ENCODE measurements at regions not wholly inside any gene's neighbourhood (a gene's known extent, or its start where the extent isn't known, plus 50 kb on each side); places are given as distances from the start of the nearest gene placed in this dataset.

DNA sequence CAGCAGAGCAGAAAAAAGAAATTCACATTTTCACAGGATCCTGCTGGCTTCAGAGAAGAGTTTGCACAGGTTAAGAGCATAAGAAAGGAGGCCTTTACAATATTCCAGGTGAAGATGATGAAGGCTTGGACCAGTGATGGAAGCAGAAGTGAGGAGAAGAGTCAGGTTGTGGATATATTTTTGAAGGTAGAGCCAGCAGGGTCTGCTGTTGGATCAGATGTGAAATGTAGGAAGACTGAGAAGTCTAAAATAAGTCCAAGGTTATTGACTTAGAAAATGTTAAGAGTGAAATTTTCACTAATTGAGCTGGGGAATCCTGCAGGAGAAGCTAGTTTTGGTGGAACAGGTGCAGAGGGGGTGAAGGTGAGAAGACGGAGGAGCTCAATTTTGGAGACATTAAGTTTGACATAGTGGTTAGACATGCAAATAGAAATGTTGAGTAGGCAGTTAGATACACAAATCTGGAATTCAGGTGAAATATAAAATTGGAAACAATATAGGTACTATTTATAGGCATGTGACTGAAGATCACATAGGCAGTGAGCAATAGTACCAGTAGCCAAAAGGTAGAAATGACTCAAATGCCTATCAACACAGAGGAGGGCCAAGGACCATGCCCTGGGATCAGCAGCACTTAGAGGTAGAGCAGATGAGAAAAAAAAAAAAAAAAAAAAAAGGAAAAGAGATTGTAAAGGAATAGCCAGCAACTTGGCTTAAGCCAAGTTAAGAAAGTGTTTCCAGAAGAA is 252.0 kb downstream of the AASDHPPT start:
- TF ChIP-seq, protein P1, sequence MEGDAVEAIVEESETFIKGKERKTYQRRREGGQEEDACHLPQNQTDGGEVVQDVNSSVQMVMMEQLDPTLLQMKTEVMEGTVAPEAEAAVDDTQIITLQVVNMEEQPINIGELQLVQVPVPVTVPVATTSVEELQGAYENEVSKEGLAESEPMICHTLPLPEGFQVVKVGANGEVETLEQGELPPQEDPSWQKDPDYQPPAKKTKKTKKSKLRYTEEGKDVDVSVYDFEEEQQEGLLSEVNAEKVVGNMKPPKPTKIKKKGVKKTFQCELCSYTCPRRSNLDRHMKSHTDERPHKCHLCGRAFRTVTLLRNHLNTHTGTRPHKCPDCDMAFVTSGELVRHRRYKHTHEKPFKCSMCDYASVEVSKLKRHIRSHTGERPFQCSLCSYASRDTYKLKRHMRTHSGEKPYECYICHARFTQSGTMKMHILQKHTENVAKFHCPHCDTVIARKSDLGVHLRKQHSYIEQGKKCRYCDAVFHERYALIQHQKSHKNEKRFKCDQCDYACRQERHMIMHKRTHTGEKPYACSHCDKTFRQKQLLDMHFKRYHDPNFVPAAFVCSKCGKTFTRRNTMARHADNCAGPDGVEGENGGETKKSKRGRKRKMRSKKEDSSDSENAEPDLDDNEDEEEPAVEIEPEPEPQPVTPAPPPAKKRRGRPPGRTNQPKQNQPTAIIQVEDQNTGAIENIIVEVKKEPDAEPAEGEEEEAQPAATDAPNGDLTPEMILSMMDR (conservative IDR thresholded peaks at IDR 0.05) = no peak; the same call in 1 of the 2 replicates
- TF ChIP-seq ZFX (IDR thresholded peaks at IDR 0.05) = no peak
- no peak overlapping the region for H3K27ac ChIP-seq

DNA sequence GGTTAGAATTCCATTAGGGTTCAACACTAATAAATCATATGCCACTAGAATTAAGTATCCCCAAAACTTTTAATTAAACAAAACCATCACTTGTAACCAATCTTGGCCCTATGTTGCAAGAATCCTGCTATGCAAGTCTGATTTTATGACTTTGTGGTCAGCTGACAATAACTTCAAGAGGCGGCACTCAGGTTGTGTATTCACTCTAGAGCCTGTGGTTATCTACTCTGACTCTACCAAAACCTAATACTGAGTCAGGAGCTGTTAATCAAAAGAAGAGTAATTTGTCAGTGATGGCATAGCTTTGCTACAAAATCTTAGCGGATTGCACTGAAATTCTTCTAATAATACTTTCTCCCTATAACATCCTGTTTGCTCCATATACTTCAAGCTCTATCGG is 253.7 kb downstream of the AASDHPPT start:
- TF ChIP-seq, protein P1 (conservative IDR thresholded peaks at IDR 0.05) = no peak
- TF ChIP-seq ZFX (IDR thresholded peaks at IDR 0.05) = no peak
- H3K27ac ChIP-seq = no peak overlapping the region

DNA sequence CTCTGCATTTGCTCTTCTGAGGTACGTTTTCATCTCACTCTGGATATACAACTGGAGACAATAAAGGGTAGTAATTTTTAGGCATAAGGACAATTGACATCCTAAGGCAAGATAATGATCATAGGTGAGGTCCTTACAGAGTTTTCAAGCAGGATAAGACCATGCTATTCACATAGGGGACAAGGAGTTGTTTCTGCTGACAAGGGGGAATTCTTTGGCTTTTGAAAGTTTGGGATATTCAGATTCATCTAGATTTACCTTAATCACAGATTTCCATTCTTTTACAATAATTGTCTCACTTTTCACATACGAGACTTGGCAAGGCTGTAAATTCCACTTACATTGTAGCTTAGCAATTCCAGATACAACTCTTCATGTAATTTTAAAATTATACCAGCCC is 256.2 kb downstream of the AASDHPPT start:
- TF ChIP-seq ZFX (IDR thresholded peaks at IDR 0.05) = no peak
- TF ChIP-seq, protein P1 (conservative IDR thresholded peaks at IDR 0.05) = no peak

DNA sequence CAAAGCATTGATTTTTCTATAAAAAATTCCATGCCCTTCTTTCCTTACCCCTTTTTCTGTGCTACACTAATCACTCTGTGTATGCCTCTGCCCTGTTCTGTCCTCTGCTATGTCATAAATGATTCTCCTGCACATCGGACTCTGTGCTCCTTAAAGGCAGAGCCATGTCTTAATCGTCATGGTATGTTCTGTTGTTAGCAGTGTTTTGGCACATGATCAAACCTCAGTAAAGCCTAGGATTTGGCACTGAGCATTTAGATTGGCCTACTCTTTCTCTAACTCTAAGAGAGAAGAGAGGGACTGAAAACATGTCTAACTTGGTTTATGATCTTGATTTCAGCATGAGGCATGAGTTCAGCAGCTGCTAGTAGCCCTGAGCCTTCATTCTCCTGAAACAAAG is 266.9 kb downstream of the AASDHPPT start:
- TF ChIP-seq, protein P1 (conservative IDR thresholded peaks at IDR 0.05) = no peak
- no peak for TF ChIP-seq ZFX (IDR thresholded peaks at IDR 0.05)

More for the DNA sequence above, 256.2 kb downstream of the AASDHPPT start:
- no peak overlapping the region for H3K27ac ChIP-seq

DNA sequence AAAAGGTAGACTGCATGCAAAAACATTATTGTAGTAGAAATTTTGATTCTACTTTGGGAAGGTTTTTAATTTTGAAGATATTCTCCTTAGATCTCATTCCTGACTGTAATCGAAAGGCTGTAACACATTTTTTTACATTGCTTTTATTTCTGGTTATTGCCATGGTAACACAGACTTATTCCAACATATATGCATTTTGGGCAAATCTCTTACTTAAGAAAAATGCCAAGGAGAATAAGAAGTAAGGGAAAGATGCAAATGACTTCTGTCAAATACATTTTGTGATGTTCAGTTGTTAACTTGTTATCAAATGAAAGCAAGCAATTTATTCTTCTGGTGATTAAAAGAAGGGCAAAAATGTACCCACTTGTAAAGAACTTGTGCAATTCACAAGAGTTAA is 267.5 kb downstream of the AASDHPPT start:
- TF ChIP-seq, protein P1 (conservative IDR thresholded peaks at IDR 0.05) = no peak
- TF ChIP-seq ZFX (IDR thresholded peaks at IDR 0.05) = no peak
- no peak overlapping the region for H3K27ac ChIP-seq

More for the DNA sequence above, 266.9 kb downstream of the AASDHPPT start:
- no peak overlapping the region for H3K27ac ChIP-seq

DNA sequence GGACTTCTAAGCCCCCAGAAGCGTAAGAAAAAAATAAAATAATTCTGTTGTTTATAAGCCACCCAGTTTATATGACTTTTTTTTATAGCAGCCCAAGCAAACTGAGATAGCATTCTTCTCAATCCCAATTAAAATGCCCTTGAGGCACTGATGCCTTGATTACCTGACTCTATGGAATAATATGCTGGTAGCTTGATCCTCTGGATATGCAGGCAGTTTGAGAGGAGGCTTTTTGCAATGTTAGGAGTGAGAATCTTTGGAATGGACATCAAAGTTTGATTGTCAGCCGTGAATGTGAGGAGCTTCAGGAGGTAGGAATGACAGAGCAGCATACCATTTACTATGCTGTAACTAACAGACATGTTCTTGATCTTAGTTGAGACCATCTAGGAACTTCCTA is 275.6 kb downstream of the AASDHPPT start:
- no peak overlapping the region for H3K27ac ChIP-seq
- TF ChIP-seq ZFX (IDR thresholded peaks at IDR 0.05) = no peak
- TF ChIP-seq, protein P1 (conservative IDR thresholded peaks at IDR 0.05) = no peak

DNA sequence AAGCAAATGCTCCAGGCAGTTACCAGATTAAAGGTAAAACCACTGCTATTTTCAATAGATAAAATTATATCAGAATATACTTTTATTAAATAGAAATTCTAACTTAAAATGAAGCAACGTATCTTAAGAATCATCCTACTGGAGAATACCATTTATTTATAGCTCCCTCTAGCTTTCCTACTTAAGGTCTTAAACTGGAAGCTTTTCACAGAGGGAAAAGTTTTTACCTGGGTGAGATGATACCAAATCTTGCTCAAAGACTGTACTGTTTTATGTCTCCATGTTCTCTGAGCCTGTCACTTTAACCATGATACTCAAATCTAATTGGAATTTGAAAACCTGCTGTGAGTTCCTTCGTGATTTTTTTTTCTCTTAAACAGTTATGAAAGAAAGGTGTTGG is 291.8 kb downstream of the AASDHPPT start:
- TF ChIP-seq, protein P1 (conservative IDR thresholded peaks at IDR 0.05) = no peak
- TF ChIP-seq ZFX (IDR thresholded peaks at IDR 0.05) = no peak
- no peak overlapping the region for H3K27ac ChIP-seq
